ENCODE measurements at regions not wholly inside any gene's neighbourhood (a gene's known extent, or its start where the extent isn't known, plus 50 kb on each side); places are given as distances from the start of the nearest gene placed in this dataset.

GRCh38 chr10:57962839-57963238 is 304.9 kb downstream of the IPMK start:
- TF ChIP-seq CTCF (conservative IDR thresholded peaks at IDR 0.05) (no peak), ZFX (IDR thresholded peaks at IDR 0.05) (no peak)
- no peak overlapping the region; the same call in 1 of the 2 replicates for H3K27ac ChIP-seq

GRCh38 chr10:57961487-57961886 is 306.2 kb downstream of the IPMK start:
- no peak for TF ChIP-seq ZFX (IDR thresholded peaks at IDR 0.05)
- TF ChIP-seq CTCF (conservative IDR thresholded peaks at IDR 0.05) = no peak
- no peak overlapping the region for H3K27ac ChIP-seq

GRCh38 chr10:57960406-57960805 is 307.3 kb downstream of the IPMK start:
- TF ChIP-seq ZFX (IDR thresholded peaks at IDR 0.05) = no peak
- TF ChIP-seq CTCF (conservative IDR thresholded peaks at IDR 0.05) = no peak

GRCh38 chr10:57959318-57960006 is 308.2 kb downstream of the IPMK start:
- H3K27ac ChIP-seq = no peak overlapping the region
- TF ChIP-seq ZFX (IDR thresholded peaks at IDR 0.05) = no peak
- no peak for TF ChIP-seq CTCF (conservative IDR thresholded peaks at IDR 0.05)

More at GRCh38 chr10:57960406-57960805, 307.3 kb downstream of the IPMK start:
- no peak overlapping the region for H3K27ac ChIP-seq

- H3K27ac ChIP-seq = no peak overlapping the region
- TF ChIP-seq CTCF (conservative IDR thresholded peaks at IDR 0.05) (no peak), ZFX (IDR thresholded peaks at IDR 0.05) (no peak)
Measured at GRCh38 chr10:57955076-57955475, 312.6 kb downstream of the IPMK start.

GRCh38 chr10:57952741-57953140 is 315.0 kb downstream of the IPMK start:
- H3K27ac ChIP-seq = no peak overlapping the region
- TF ChIP-seq CTCF (conservative IDR thresholded peaks at IDR 0.05) (no peak), ZFX (IDR thresholded peaks at IDR 0.05) (no peak)

- no peak for TF ChIP-seq ZFX (IDR thresholded peaks at IDR 0.05)
Measured at GRCh38 chr10:57950442-57950974, 317.2 kb downstream of the IPMK start.

GRCh38 chr10:57948796-57949195 is 318.9 kb downstream of the IPMK start:
- TF ChIP-seq CTCF (conservative IDR thresholded peaks at IDR 0.05) (no peak), ZFX (IDR thresholded peaks at IDR 0.05) (no peak)
- H3K27ac ChIP-seq = no peak overlapping the region

More at GRCh38 chr10:57950442-57950974, 317.2 kb downstream of the IPMK start:
- no peak overlapping the region for H3K27ac ChIP-seq
